Thoracic aorta (tissue), 2 donors: ENCODE measurements at regions not wholly inside any gene's neighbourhood (a gene's known extent, or its start where the extent isn't known, plus 50 kb on each side); places are given as distances from the start of the nearest gene placed in this dataset.

Experiments used
- ATAC-seq: fragments of 150-250 bp; one replicate; pipeline ENCODE4 v1.8.0; 2017; ENCODE audit warnings: low read depth; ENCODE audit not compliant: insufficient number of reproducible peaks, low FRiP score
- DNase-seq: peaks from one replicate; pipeline ENCODE4 v3.0.0-alpha.2; 2020; ENCODE audit warnings: low spot score
- H3K27ac ChIP-seq, 2 donors: fragments of 200-600 bp; sonication (generic); 1 replicate in 1 of 2; 2 replicates in 1 of 2; pipeline ENCODE4 v1.5.1; 2016; ENCODE audit warnings: mild to moderate bottlenecking in 2 of 2, moderate library complexity in 2 of 2
- H3K27me3 ChIP-seq: fragments of 200-600 bp; sonication (generic); replicated peaks from 2 replicates; pipeline ENCODE4 v1.6.0; 2016; ENCODE audit warnings: mild to moderate bottlenecking; ENCODE audit not compliant: insufficient read depth
- H3K36me3 ChIP-seq: fragments of 200-600 bp; sonication (generic); one replicate; pipeline ENCODE4 v1.5.1; 2016
- H3K4me1 ChIP-seq, 2 donors: fragments of 200-600 bp; sonication (generic); 1 replicate in 1 of 2; 2 replicates in 1 of 2; pipeline versions ENCODE4 v1.5.1 to v1.6.0; 2016; ENCODE audit warnings: low read depth in 2 of 2, mild to moderate bottlenecking in 1 of 2; ENCODE audit not compliant: control insufficient read depth in 1 of 2
- H3K4me3 ChIP-seq: fragments of 200-600 bp; sonication (generic); 2 replicates; pipeline ENCODE4 v1.5.1; 2016; ENCODE audit warnings: mild to moderate bottlenecking
- H3K9me3 ChIP-seq: fragments of 200-600 bp; sonication (generic); 2 replicates; pipeline ENCODE4 v1.5.1; 2016
- CTCF ChIP-seq: fragments of 200-600 bp; sonication (generic); IDR thresholded peaks from one replicate; pipeline ENCODE4 v1.5.1; 2019; ENCODE audit warnings: antibody characterized with exemption

DNA sequence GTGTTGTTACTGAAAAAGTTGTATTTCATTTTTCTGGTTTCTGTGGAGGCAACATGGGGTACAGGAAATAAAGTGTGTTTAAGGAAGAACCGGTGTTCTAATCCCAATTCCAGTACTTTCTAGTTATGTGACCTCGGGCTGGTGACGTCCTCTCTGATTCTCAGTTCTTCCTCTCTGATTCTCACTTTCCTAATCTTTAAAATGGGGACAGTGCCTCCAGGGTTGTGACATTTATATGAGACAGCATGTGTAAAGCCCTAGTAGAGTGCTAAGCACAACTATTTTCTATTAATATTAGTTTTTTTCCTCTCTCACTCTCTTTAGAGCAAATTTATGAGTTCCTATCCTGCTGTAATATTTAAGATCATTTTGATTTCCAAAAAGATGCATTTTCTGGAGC lies 50.9 kb upstream of the PTPDC1 start:
- H3K4me3 ChIP-seq = no peak overlapping the region
- no peaks in the 10 kb centered on the region for H3K36me3 ChIP-seq
- peaks cover 3 to 15% of the 10 kb centered on the region in 2 donors for H3K4me1 ChIP-seq
- ATAC-seq (no peak), DNase-seq (no peak)
- H3K9me3 ChIP-seq = no peaks in the 10 kb centered on the region
- TF ChIP-seq CTCF = no peak
- no peak overlapping the region for H3K27ac ChIP-seq
- H3K27me3 ChIP-seq = no peaks in the 10 kb centered on the region

GRCh38 chr9:94031946-94032345 lies 52.3 kb upstream of the PTPDC1 start:
- no peak for TF ChIP-seq CTCF
- H3K27me3 ChIP-seq = no peaks in the 10 kb centered on the region
- no peak overlapping the region for H3K27ac ChIP-seq
- H3K4me3 ChIP-seq = peak overlapping the region; percentile 85
- H3K36me3 ChIP-seq = no peaks in the 10 kb centered on the region
- no peak for DNase-seq
- no peaks in the 10 kb centered on the region for H3K9me3 ChIP-seq
- ATAC-seq = no peak
- H3K4me1 ChIP-seq = peaks cover 3 to 15% of the 10 kb centered on the region in 2 donors

GRCh38 chr9:94031380-94031779 lies 52.9 kb upstream of the PTPDC1 start:
- Histone ChIP-seq H3K4me1 (peaks cover 3 to 15% of the 10 kb centered on the region in 2 donors), H3K36me3 (no peaks in the 10 kb centered on the region), H3K27ac (no peak overlapping the region), H3K9me3 (no peaks in the 10 kb centered on the region), H3K4me3 (peak overlapping the region; percentile 85), H3K27me3 (no peaks in the 10 kb centered on the region)
- no peak for DNase-seq
- ATAC-seq = no peak
- no peak for TF ChIP-seq CTCF

GRCh38 chr9:94030318-94031179 lies 53.7 kb upstream of the PTPDC1 start:
- TF ChIP-seq CTCF = no peak
- Histone ChIP-seq H3K27ac (peak overlapping the region; percentile 63 to 67), H3K36me3 (no peaks in the 10 kb centered on the region), H3K4me3 (peak overlapping the region; percentile 85), H3K9me3 (no peaks in the 10 kb centered on the region), H3K4me1 (peaks cover 3 to 15% of the 10 kb centered on the region in 2 donors), H3K27me3 (no peaks in the 10 kb centered on the region)
- peak; percentile 55 for DNase-seq
- ATAC-seq = peak; percentile 99

GRCh38 chr9:94029932-94030317 lies 54.3 kb upstream of the PTPDC1 start:
- DNase-seq (no peak), ATAC-seq (no peak)
- Histone ChIP-seq H3K27ac (peak overlapping the region; percentile 63 to 67), H3K36me3 (no peaks in the 10 kb centered on the region), H3K27me3 (no peaks in the 10 kb centered on the region), H3K9me3 (no peaks in the 10 kb centered on the region), H3K4me3 (peak overlapping the region; percentile 85), H3K4me1 (peaks cover 3 to 15% of the 10 kb centered on the region in 2 donors)
- TF ChIP-seq CTCF = no peak
